ENCODE measurements at regions not wholly inside any gene's neighbourhood (a gene's known extent, or its start where the extent isn't known, plus 50 kb on each side); places are given as distances from the start of the nearest gene placed in this dataset.

DNA sequence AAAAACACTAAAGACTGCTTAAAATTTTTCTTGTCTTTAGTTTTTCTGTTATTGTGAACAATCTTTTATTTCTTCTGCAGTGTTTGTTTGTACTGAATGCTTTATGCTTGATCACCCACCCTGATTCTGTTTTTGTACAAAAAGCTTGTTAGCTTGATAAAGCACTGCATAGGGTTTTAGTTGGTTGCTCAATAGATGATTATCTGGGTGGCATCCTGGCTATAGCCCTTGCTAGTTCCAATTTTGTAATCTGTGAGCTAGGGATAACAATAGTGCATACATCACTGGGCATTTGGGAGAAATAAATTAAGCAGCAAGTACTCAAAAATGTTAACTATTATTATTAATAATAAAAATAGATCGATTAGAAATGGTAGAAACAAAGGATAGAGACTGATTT is 102.3 kb downstream of the ZPLD1 start:
- ATAC-seq, result no peak
- CTCF ChIA-PET, result interaction anchor here (0.5 to 21.0 kb wide), 13 partner anchors 9 to 735 kb away, joined by 3 to 374 read pairs (median 4); no protein-coding TSS in a partner anchor

DNA sequence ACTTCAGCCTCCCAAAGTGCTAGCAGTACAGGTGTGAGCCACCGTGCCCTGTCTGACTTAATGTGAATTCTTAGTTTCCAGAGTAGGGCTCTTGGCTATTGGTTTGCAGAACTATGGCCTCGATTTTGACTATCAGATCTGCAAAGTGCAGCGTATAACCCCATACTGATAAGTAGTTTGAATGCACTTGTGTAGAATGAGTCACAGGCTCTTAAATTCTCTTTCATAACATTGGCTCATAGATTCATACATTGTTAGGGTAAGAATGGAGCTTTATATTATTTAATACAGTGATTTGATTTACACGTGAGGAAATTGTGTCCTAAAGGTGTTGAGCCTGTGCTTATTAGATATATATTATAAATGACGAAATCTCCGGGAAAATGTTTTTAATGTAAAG is 109.9 kb downstream of the ZPLD1 start:
- TF ChIP-seq RARB (CRISPR knock-in tag; IDR thresholded peaks at IDR 0.05), result no peak
- TF ChIP-seq, protein P1, sequence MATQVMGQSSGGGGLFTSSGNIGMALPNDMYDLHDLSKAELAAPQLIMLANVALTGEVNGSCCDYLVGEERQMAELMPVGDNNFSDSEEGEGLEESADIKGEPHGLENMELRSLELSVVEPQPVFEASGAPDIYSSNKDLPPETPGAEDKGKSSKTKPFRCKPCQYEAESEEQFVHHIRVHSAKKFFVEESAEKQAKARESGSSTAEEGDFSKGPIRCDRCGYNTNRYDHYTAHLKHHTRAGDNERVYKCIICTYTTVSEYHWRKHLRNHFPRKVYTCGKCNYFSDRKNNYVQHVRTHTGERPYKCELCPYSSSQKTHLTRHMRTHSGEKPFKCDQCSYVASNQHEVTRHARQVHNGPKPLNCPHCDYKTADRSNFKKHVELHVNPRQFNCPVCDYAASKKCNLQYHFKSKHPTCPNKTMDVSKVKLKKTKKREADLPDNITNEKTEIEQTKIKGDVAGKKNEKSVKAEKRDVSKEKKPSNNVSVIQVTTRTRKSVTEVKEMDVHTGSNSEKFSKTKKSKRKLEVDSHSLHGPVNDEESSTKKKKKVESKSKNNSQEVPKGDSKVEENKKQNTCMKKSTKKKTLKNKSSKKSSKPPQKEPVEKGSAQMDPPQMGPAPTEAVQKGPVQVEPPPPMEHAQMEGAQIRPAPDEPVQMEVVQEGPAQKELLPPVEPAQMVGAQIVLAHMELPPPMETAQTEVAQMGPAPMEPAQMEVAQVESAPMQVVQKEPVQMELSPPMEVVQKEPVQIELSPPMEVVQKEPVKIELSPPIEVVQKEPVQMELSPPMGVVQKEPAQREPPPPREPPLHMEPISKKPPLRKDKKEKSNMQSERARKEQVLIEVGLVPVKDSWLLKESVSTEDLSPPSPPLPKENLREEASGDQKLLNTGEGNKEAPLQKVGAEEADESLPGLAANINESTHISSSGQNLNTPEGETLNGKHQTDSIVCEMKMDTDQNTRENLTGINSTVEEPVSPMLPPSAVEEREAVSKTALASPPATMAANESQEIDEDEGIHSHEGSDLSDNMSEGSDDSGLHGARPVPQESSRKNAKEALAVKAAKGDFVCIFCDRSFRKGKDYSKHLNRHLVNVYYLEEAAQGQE (IDR thresholded peaks at IDR 0.05), result no peak
- TF ChIP-seq, protein P2, sequence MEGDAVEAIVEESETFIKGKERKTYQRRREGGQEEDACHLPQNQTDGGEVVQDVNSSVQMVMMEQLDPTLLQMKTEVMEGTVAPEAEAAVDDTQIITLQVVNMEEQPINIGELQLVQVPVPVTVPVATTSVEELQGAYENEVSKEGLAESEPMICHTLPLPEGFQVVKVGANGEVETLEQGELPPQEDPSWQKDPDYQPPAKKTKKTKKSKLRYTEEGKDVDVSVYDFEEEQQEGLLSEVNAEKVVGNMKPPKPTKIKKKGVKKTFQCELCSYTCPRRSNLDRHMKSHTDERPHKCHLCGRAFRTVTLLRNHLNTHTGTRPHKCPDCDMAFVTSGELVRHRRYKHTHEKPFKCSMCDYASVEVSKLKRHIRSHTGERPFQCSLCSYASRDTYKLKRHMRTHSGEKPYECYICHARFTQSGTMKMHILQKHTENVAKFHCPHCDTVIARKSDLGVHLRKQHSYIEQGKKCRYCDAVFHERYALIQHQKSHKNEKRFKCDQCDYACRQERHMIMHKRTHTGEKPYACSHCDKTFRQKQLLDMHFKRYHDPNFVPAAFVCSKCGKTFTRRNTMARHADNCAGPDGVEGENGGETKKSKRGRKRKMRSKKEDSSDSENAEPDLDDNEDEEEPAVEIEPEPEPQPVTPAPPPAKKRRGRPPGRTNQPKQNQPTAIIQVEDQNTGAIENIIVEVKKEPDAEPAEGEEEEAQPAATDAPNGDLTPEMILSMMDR (IDR thresholded peaks at IDR 0.05), result no peak
- no peak for TF ChIP-seq MYC (IDR thresholded peaks at IDR 0.05; ENCODE audit: borderline replicate concordance, low read length)
- no peak for TF ChIP-seq ATOH8 (CRISPR knock-in tag; IDR thresholded peaks at IDR 0.05; ENCODE audit: low read depth)
- no peak for TF ChIP-seq CEBPB (IDR thresholded peaks at IDR 0.05)
- TF ChIP-seq GATA3 (IDR thresholded peaks at IDR 0.05; ENCODE audit: borderline replicate concordance), result no peak
- no peaks in the 10 kb centered on the region for H3K9me3 ChIP-seq
- no peak for FAIRE-seq
- no peak for DNase-seq (ENCODE audit: low read depth in 1 of 2, low spot score in 1 of 2)
- H3K4me3 ChIP-seq, result no peak overlapping the region
- 59% methylated on average over 6 of the region's 6 CpGs for WGBS (ENCODE audit: missing lambda C conversion rate)
- CTCF ChIA-PET, result interaction anchor here (0.9 kb wide), 1 partner anchor 319 kb away, joined by 4 read pairs; no protein-coding TSS in a partner anchor
- no peak overlapping the region for H3K27ac ChIP-seq
- no peaks in the 10 kb centered on the region for H3K4me1 ChIP-seq
- no peak for ATAC-seq
- H3K4me2 ChIP-seq, result no peak overlapping the region
- POLR2A ChIA-PET, result no interaction called here

More for the DNA sequence above, 102.3 kb downstream of the ZPLD1 start:
- H3K4me2 ChIP-seq, result no peak overlapping the region
- no peak overlapping the region for H3K4me3 ChIP-seq
- DNase-seq (ENCODE audit: low read depth in 1 of 2, low spot score in 1 of 2) (no peak), FAIRE-seq (no peak)
- no peaks in the 10 kb centered on the region for H3K9me3 ChIP-seq
- H3K4me1 ChIP-seq, result no peaks in the 10 kb centered on the region
- TF ChIP-seq KDM5A (IDR thresholded peaks at IDR 0.05), result no peak
- TF ChIP-seq ZC3H11A (IDR thresholded peaks at IDR 0.05), result no peak
- TF ChIP-seq NPAS2 (CRISPR knock-in tag; IDR thresholded peaks at IDR 0.05; ENCODE audit: borderline replicate concordance), result no peak
- no peak for TF ChIP-seq POLR2AphosphoS2 (conservative IDR thresholded peaks at IDR 0.05; ENCODE audit: low read length)
- TF ChIP-seq KDM1A (IDR thresholded peaks at IDR 0.05; ENCODE audit: low read depth), result no peak
- TF ChIP-seq RAD21 (conservative IDR thresholded peaks at IDR 0.05 in 1 of 2, IDR thresholded peaks at IDR 0.05 in 1 of 2), result no peak
- TF ChIP-seq MAFK (IDR thresholded peaks at IDR 0.05; ENCODE audit: partially characterized antibody), result no peak
- TF ChIP-seq E2F6 (IDR thresholded peaks at IDR 0.05; ENCODE audit: borderline replicate concordance, low read depth), result no peak
- TF ChIP-seq CBX2 (IDR thresholded peaks at IDR 0.05; ENCODE audit: borderline replicate concordance, low read depth), result no peak
- no peak for TF ChIP-seq PHF8 (IDR thresholded peaks at IDR 0.05; ENCODE audit: borderline replicate concordance, low read depth)
- TF ChIP-seq HDAC2 (IDR thresholded peaks at IDR 0.05), result no peak
- TF ChIP-seq EP300 (IDR thresholded peaks at IDR 0.05), result no peak
- TF ChIP-seq HES2 (IDR thresholded peaks at IDR 0.05), result no peak
- POLR2A ChIA-PET, result interaction anchor here (1.1 kb wide), 1 partner anchor 308 kb away, joined by 8 read pairs; no protein-coding TSS in a partner anchor
- no peak overlapping the region for H3K27ac ChIP-seq
- WGBS (ENCODE audit: missing lambda C conversion rate), result 0% methylated on average over 1 of the region's 1 CpG

All from A549 (cell line).